Body of pancreas (tissue), 4 donors: ENCODE measurements at regions not wholly inside any gene's neighbourhood (a gene's known extent, or its start where the extent isn't known, plus 50 kb on each side); places are given as distances from the start of the nearest gene placed in this dataset.

Experiments used
- ATAC-seq: fragments of 150-250 bp; one replicate; pipeline ENCODE4 v1.9.1; 2016
- DNase-seq, 4 donors: peaks; one replicate each; pipeline ENCODE4 v3.0.0-alpha.2; 2019
- H3K27ac ChIP-seq, 4 donors: fragments of 200-600 bp; sonication (generic); 1 replicate in 3 of 4; 2 replicates in 1 of 4; pipeline versions ENCODE4 v1.5.1 to v1.6.1; 2016 to 2019; ENCODE audit warnings: mild to moderate bottlenecking in 1 of 4, mixed read lengths in 1 of 4, moderate library complexity in 1 of 4
- H3K27me3 ChIP-seq, 2 donors: fragments of 200-600 bp; sonication (generic); one replicate each; pipeline ENCODE4 v1.6.0; 2016; ENCODE audit warnings: mild to moderate bottlenecking in 1 of 2
- H3K36me3 ChIP-seq, 2 donors: fragments of 200-600 bp; sonication (generic); replicated peaks in 1 of 2; 2 replicates each; pipeline ENCODE4 v1.5.1; 2016; ENCODE audit warnings: low read depth in 2 of 2; ENCODE audit not compliant: insufficient read depth in 1 of 2
- H3K4me1 ChIP-seq: fragments of 200-600 bp; sonication (generic); one replicate; pipeline ENCODE4 v1.6.0; 2016
- H3K4me3 ChIP-seq, 2 donors: fragments of 200-600 bp; sonication (generic); 1 replicate in 1 of 2; 2 replicates in 1 of 2; pipeline ENCODE4 v1.5.1; 2016 to 2019
- H3K9me3 ChIP-seq, 3 donors: fragments of 200-600 bp; sonication (generic); 1 replicate in 2 of 3; 2 replicates in 1 of 3; pipeline ENCODE4 v1.5.1; 2016
- CTCF ChIP-seq, 7 experiments: fragments of 450-650 bp in 4 of 7; fragments of 200-600 bp in 3 of 7; sonication (generic) in 3 of 7; IDR thresholded peaks; one replicate each; pipeline ENCODE4 v1.5.1; 2016 to 2019; ENCODE audit warnings: antibody characterized with exemption in 7 of 7
- POLR2A ChIP-seq, 3 donors: fragments of 450-650 bp; IDR thresholded peaks; one replicate each; pipeline ENCODE4 v1.6.1; 2016; ENCODE audit warnings: antibody characterized with exemption in 3 of 3, mild to moderate bottlenecking in 2 of 3
- WGBS, 2 donors: methylation state at CpG; one replicate each; pipeline ENCODE4 v1.1.5; 2017; 5-methylcytosine and 5-hydroxymethylcytosine counted together
- intact Hi-C: fragments of 100-400 bp; cut with DNase I; formaldehyde crosslinking; loops from one replicate; pipeline ENCODE4 v1.15.1; 2023

DNA sequence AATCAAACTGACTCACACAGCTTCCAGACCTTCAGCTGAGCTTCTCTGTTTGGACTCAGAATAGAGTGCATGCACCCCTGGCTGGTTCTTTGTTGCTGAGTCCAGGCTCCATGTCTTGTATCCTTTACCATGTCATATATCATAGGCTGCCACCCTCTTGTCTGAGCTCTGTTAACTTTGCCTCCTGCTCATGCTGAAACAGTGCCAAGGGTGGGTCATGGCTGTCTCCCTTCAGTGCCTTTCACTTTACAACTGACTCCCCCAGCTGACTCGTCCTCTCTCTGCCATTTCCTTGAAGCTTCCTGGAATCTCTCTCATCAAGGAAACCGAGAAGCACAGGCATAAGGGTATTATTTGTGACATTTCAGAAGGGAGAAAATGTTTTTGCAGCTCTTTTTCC is 885.3 kb downstream of the TTLL7 start:
- ATAC-seq, result no peak
- intact Hi-C loops, result no loop called here
- WGBS, 2 donors, result 80 to 88% methylated on average over 2 of the region's 2 CpGs

DNA sequence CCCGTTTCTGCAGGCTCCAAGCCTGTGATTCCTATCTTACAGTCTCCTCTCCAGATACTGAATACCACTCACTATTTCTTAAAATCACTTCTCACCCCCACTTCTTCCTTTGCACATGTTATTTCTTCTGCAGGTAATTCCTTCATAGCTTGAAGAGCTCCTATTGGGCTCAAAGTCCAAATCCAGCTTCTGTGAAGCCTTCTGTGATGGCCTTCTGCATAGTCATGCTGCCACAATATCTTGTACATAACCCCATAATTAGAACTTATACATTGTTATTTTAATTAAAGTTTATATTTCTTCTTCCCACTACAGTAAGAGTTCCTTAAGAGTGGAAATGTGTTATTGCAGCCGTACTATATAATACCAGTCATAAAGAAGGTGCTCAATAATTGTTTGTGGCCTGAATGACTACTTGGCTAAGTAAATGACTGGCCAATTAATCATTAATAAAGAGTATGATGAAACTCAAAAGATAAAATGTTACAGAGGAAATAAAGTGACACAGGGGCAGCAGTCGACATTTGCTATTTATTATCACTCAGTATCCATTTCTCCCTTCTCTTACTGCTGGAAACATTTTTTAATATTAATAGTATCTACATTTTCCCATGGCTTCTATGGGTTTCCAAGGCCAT is 886.6 kb downstream of the TTLL7 start:
- 56 to 64% methylated on average over 3 of the region's 3 CpGs for WGBS, 2 donors
- DNase-seq (no peak), ATAC-seq (no peak)
- no peaks in the 10 kb centered on the region for H3K36me3 ChIP-seq
- intact Hi-C loops, result no loop called here
- H3K4me1 ChIP-seq, result no peaks in the 10 kb centered on the region
- TF ChIP-seq CTCF (IDR thresholded peaks at IDR 0.05) (no peak), POLR2A (IDR thresholded peaks at IDR 0.05) (no peak)
- no peak overlapping the region for H3K27ac ChIP-seq
- no peak overlapping the region for H3K4me3 ChIP-seq
- H3K27me3 ChIP-seq, result no peaks in the 10 kb centered on the region
- H3K9me3 ChIP-seq, result no peaks in the 10 kb centered on the region

More for the DNA sequence above, 885.3 kb downstream of the TTLL7 start:
- no peaks in the 10 kb centered on the region for H3K27me3 ChIP-seq
- no peak overlapping the region for H3K4me3 ChIP-seq
- no peaks in the 10 kb centered on the region for H3K36me3 ChIP-seq
- no peak for DNase-seq
- H3K27ac ChIP-seq, result no peak overlapping the region
- H3K4me1 ChIP-seq, result no peaks in the 10 kb centered on the region
- no peaks in the 10 kb centered on the region for H3K9me3 ChIP-seq
- TF ChIP-seq POLR2A (IDR thresholded peaks at IDR 0.05) (no peak), CTCF (IDR thresholded peaks at IDR 0.05) (no peak)

GRCh38 chr1:83110156-83110555 is 888.8 kb downstream of the TTLL7 start:
- no peaks in the 10 kb centered on the region for H3K9me3 ChIP-seq
- intact Hi-C loops, result no loop called here
- H3K27ac ChIP-seq, result no peak overlapping the region
- ATAC-seq (no peak), DNase-seq (peak in 1 of 4 donors; percentile 7)
- no peaks in the 10 kb centered on the region for H3K4me1 ChIP-seq
- WGBS, 2 donors, result 60 to 65% methylated on average over 2 of the region's 2 CpGs
- H3K36me3 ChIP-seq, result no peaks in the 10 kb centered on the region
- no peak for TF ChIP-seq POLR2A (IDR thresholded peaks at IDR 0.05)
- no peak for TF ChIP-seq CTCF (IDR thresholded peaks at IDR 0.05)
- no peaks in the 10 kb centered on the region for H3K27me3 ChIP-seq
- no peak overlapping the region for H3K4me3 ChIP-seq

GRCh38 chr1:83109692-83110091 is 889.2 kb downstream of the TTLL7 start:
- ATAC-seq, result no peak
- WGBS, 2 donors, result 38 to 55% methylated on average over 1 of the region's 1 CpG

More at GRCh38 chr1:83109692-83110091, 889.2 kb downstream of the TTLL7 start:
- intact Hi-C loops, result no loop called here
- Histone ChIP-seq H3K27ac (no peak overlapping the region), H3K27me3 (no peaks in the 10 kb centered on the region), H3K9me3 (no peaks in the 10 kb centered on the region), H3K4me3 (no peak overlapping the region), H3K36me3 (no peaks in the 10 kb centered on the region), H3K4me1 (no peaks in the 10 kb centered on the region)
- TF ChIP-seq CTCF (IDR thresholded peaks at IDR 0.05), result no peak
- no peak for TF ChIP-seq POLR2A (IDR thresholded peaks at IDR 0.05)
- DNase-seq, result no peak
